K562 (cell line): ENCODE measurements at regions not wholly inside any gene's neighbourhood (a gene's known extent, or its start where the extent isn't known, plus 50 kb on each side); places are given as distances from the start of the nearest gene placed in this dataset.

ENCODE experiments used
- ATAC-seq: fragments of 200-7000 bp; cut with Tn5 transposase; 3 replicates; pipeline ENCODE4 v1.9.1; 2020; ENCODE audit warnings: moderate library complexity
- BruUV-seq: library from RNA; stranded (reverse); fragments of 400-500 nt; replicated peaks from 2 replicates; lab custom pipeline; 2021; lab: Mats Ljungman, UMichigan
- CTCF ChIA-PET: fragments of 300-600 bp; formaldehyde crosslinking; extraction: SDS; loops from one replicate; lab custom pipeline; 2021; ENCODE audit warnings: low intra/inter-chr PET ratio; lab: Yijun Ruan, JAX
- POLR2A ChIA-PET: fragments of 300-600, 350-650 bp; sonication (Branson Sonifier 250); formaldehyde crosslinking; extraction: SDS; loops from one replicate; lab custom pipeline; 2021; ENCODE audit warnings: antibody characterized with exemption, inconsistent platforms; lab: Yijun Ruan, JAX
- DNase-seq, 4 experiments: peaks; one replicate each; pipeline versions ENCODE4 v3.0.0 to v3.0.0-alpha.2; 2011 to 2018; ENCODE audit warnings: low spot score in 3 of 4, mixed read lengths in 3 of 4; ENCODE audit errors: extremely low read depth in 1 of 4
- FAIRE-seq: peaks from 2 replicates; lab custom pipeline; 2011; peaks lifted over from hg19 to GRCh38; lab: Jason Lieb, UNC
- H2AFZ ChIP-seq: 2 replicates; pipeline ENCODE4 v1.6.0; 2011; ENCODE audit warnings: low read depth, low read length, control low read depth, inconsistent platforms
- H3K27ac ChIP-seq: fragments of 200-600 bp; 3 replicates; pipeline ENCODE4 v1.8.0; 2011; ENCODE audit warnings: low read depth, mild to moderate bottlenecking, control low read depth, inconsistent platforms, low read length, moderate library complexity, mixed read lengths; ENCODE audit errors: extremely low read depth
- H3K27me3 ChIP-seq, 2 experiments: fragments of 300-600 bp in 1 of 2; 2 replicates in 1 of 2; 3 replicates in 1 of 2; pipeline versions ENCODE4 v1.6.0 to v1.8.0; 2011; ENCODE audit warnings: inconsistent platforms in 2 of 2, low read length in 2 of 2, mild to moderate bottlenecking in 1 of 2, mixed read lengths in 1 of 2, moderate library complexity in 1 of 2; ENCODE audit not compliant: control insufficient read depth in 2 of 2, insufficient read depth in 2 of 2
- H3K36me3 ChIP-seq: fragments of 300-600 bp; 3 replicates; pipeline ENCODE4 v1.8.0; 2011; ENCODE audit warnings: mild to moderate bottlenecking, low read length, inconsistent platforms; ENCODE audit not compliant: control insufficient read depth, insufficient read depth
- H3K4me1 ChIP-seq, 2 experiments: fragments of 200-600 bp in 1 of 2; replicated peaks in 1 of 2; 2 replicates in 1 of 2; 3 replicates in 1 of 2; pipeline versions ENCODE4 v1.5.1 to v1.8.0; 2011; ENCODE audit warnings: inconsistent platforms in 2 of 2, low read length in 2 of 2, mild to moderate bottlenecking in 1 of 2, mixed read lengths in 1 of 2, moderate library complexity in 1 of 2; ENCODE audit not compliant: control insufficient read depth in 2 of 2, insufficient read depth in 2 of 2
- H3K4me2 ChIP-seq: 2 replicates; pipeline ENCODE4 v1.6.1; 2011; ENCODE audit warnings: low read length, control low read depth, inconsistent platforms, mixed read lengths; ENCODE audit not compliant: insufficient read depth
- H3K4me3 ChIP-seq: fragments of 200-600 bp; sonication (generic), shearing (Covaris generic); 2 replicates; pipeline ENCODE4 v1.5.1; 2016; ENCODE audit warnings: control low read depth, inconsistent platforms
- H3K79me2 ChIP-seq: fragments of 200-600 bp; 3 replicates; pipeline ENCODE4 v1.8.0; 2011; ENCODE audit warnings: low read length, inconsistent platforms; ENCODE audit not compliant: control insufficient read depth, insufficient read depth
- H3K9ac ChIP-seq, 2 experiments: 2 replicates each; pipeline versions ENCODE4 v1.6.0 to v1.6.1; 2011; ENCODE audit warnings: low read depth in 2 of 2, low read length in 2 of 2, control low read depth in 1 of 2, inconsistent platforms in 1 of 2, mild to moderate bottlenecking in 1 of 2, mixed read lengths in 1 of 2; ENCODE audit not compliant: insufficient read depth in 1 of 2
- H3K9me1 ChIP-seq: one replicate; pipeline ENCODE4 v1.6.0; 2011; ENCODE audit warnings: inconsistent platforms, mild to moderate bottlenecking, low read length, moderate library complexity; ENCODE audit not compliant: control insufficient read depth, insufficient read depth
- H3K9me3 ChIP-seq: replicated peaks from 2 replicates; pipeline ENCODE4 v1.5.1; 2011; ENCODE audit warnings: low read depth, low read length, inconsistent platforms; ENCODE audit not compliant: control insufficient read depth, insufficient read depth
- H4K20me1 ChIP-seq: replicated peaks from 2 replicates; pipeline ENCODE4 v1.6.1; 2011; ENCODE audit warnings: low read length, inconsistent platforms, mixed read lengths; ENCODE audit not compliant: control insufficient read depth, insufficient read depth
- DMBX1 ChIP-seq: fragments of 250-450 bp; sonication (Bioruptor Pico); IDR thresholded peaks from 2 replicates; pipeline ENCODE4 v1.8.0; 2022; ENCODE audit warnings: inconsistent platforms, mild to moderate bottlenecking, moderate library complexity, borderline replicate concordance
- ETS1 ChIP-seq: conservative IDR thresholded peaks from 2 replicates; pipeline ENCODE4 v1.6.1; 2011; ENCODE audit warnings: low read depth, mild to moderate bottlenecking, low read length; ENCODE audit not compliant: control insufficient read depth
- IFI16 ChIP-seq: fragments of 250-450 bp; sonication (Bioruptor Pico); IDR thresholded peaks from 2 replicates; pipeline ENCODE4 v2.1.2; 2022; ENCODE audit warnings: mild to moderate bottlenecking, inconsistent platforms
- PCBP2 ChIP-seq: fragments of 200-400 bp; formaldehyde crosslinking; IDR thresholded peaks from 2 replicates; pipeline ENCODE4 v1.6.1; 2018; ENCODE audit warnings: low read length, low read depth, mild to moderate bottlenecking, moderate library complexity; ENCODE audit not compliant: poor library complexity, severe bottlenecking
- ZBTB40 ChIP-seq, 2 experiments: fragments of 450-650 bp in 1 of 2; sonication (generic) in 1 of 2; formaldehyde crosslinking in 1 of 2; IDR thresholded peaks; 2 replicates each; pipeline versions ENCODE4 v1.7.1 to v1.9.0; 2016 to 2022; ENCODE audit warnings: inconsistent platforms in 1 of 2, mild to moderate bottlenecking in 1 of 2, missing genetic modification reagents in 1 of 2
- WGBS: fragments of 100-300 bp; shearing (Covaris generic); methylation state at CpG from one replicate; pipeline ENCODE4 v1.1.6; 2016; ENCODE audit warnings: low coverage, mixed read lengths; ENCODE audit not compliant: insufficient coverage; ENCODE audit errors: missing lambda C conversion rate; 5-methylcytosine and 5-hydroxymethylcytosine counted together
- in situ Hi-C: fragments of 300-500 bp; cut with MboI; formaldehyde crosslinking; loops from 4 replicates; pipeline ENCODE4 v1.15.0; 2018; ENCODE audit warnings: inconsistent platforms, mixed read lengths
- intact Hi-C: fragments of 100-400 bp; cut with micrococcal nuclease; formaldehyde crosslinking; loops from 2 replicates; pipeline ENCODE4 v1.14.2; 2022
- TF ChIP-seq, protein P1 (sequence below): IDR thresholded peaks from 3 replicates; pipeline ENCODE4 v1.6.1; 2011; ENCODE audit warnings: borderline replicate concordance, mild to moderate bottlenecking, moderate library complexity; ENCODE audit not compliant: insufficient read length; ENCODE audit errors: extremely low read depth

GRCh38 chr16:21336231-21336630 is 58.1 kb upstream of the CRYM start:
- no peaks in the 10 kb centered on the region for H3K79me2 ChIP-seq
- peaks cover 0 to 7% of the 10 kb centered on the region in 2 experiments; a peak in 4 of 5 replicates for H3K27me3 ChIP-seq
- FAIRE-seq (no peak), ATAC-seq (no peak), DNase-seq (no peak)
- H3K36me3 ChIP-seq: no peaks in the 10 kb centered on the region
- no peaks in the 10 kb centered on the region for H3K4me1 ChIP-seq
- intact Hi-C loops (no loop called here), in situ Hi-C loops (loop anchor here (25.0 kb wide), 1 partner anchor 526 kb away; the partner anchor contains the start of gene NPIPB4)
- H4K20me1 ChIP-seq: no peaks in the 10 kb centered on the region
- no peak overlapping the region for H2AFZ ChIP-seq
- H3K9me3 ChIP-seq: no peaks in the 10 kb centered on the region
- POLR2A ChIA-PET: no interaction called here
- H3K4me2 ChIP-seq: no peak overlapping the region
- WGBS: 8% methylated on average over 2 of the region's 2 CpGs
- H3K4me3 ChIP-seq: no peak overlapping the region
- H3K27ac ChIP-seq: no peak overlapping the region
- CTCF ChIA-PET: no interaction called here
- BruUV-seq: no TSS peak
- H3K9ac ChIP-seq: no peak overlapping the region
- no peaks in the 10 kb centered on the region for H3K9me1 ChIP-seq
- TF ChIP-seq DMBX1 (no peak), ZBTB40 (IDR thresholded peaks at IDR 0.05) (no peak), ZBTB40 (CRISPR knock-in tag; IDR thresholded peaks at IDR 0.05) (no peak), IFI16 (CRISPR knock-in tag) (no peak), PCBP2 (no peak), ETS1 (no peak)
- TF ChIP-seq, protein P1, sequence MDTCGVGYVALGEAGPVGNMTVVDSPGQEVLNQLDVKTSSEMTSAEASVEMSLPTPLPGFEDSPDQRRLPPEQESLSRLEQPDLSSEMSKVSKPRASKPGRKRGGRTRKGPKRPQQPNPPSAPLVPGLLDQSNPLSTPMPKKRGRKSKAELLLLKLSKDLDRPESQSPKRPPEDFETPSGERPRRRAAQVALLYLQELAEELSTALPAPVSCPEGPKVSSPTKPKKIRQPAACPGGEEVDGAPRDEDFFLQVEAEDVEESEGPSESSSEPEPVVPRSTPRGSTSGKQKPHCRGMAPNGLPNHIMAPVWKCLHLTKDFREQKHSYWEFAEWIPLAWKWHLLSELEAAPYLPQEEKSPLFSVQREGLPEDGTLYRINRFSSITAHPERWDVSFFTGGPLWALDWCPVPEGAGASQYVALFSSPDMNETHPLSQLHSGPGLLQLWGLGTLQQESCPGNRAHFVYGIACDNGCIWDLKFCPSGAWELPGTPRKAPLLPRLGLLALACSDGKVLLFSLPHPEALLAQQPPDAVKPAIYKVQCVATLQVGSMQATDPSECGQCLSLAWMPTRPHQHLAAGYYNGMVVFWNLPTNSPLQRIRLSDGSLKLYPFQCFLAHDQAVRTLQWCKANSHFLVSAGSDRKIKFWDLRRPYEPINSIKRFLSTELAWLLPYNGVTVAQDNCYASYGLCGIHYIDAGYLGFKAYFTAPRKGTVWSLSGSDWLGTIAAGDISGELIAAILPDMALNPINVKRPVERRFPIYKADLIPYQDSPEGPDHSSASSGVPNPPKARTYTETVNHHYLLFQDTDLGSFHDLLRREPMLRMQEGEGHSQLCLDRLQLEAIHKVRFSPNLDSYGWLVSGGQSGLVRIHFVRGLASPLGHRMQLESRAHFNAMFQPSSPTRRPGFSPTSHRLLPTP: no peak
